ENCODE measurements at regions not wholly inside any gene's neighbourhood (a gene's known extent, or its start where the extent isn't known, plus 50 kb on each side); places are given as distances from the start of the nearest gene placed in this dataset.

- Histone ChIP-seq H3K4me3 (no peak overlapping the region), H3K27ac (ENCODE audit: low read depth in 1 of 2, low read length in 1 of 2) (no peak overlapping the region), H3K9me3 (ENCODE audit: control insufficient read depth in 4 of 4, insufficient read depth in 3 of 4, low read length in 3 of 4) (no peaks in the 10 kb centered on the region), H3K4me1 (ENCODE audit: control insufficient read depth in 5 of 5, insufficient read depth in 5 of 5, low read length in 5 of 5) (no peaks in the 10 kb centered on the region), H3K36me3 (ENCODE audit: control insufficient read depth in 4 of 4, insufficient read depth in 4 of 4, low read length in 4 of 4) (no peaks in the 10 kb centered on the region), H3K9ac (ENCODE audit: insufficient read depth in 1 of 2, low read length in 2 of 2) (no peak overlapping the region), H3K27me3 (ENCODE audit: control insufficient read depth in 3 of 3, insufficient read depth in 3 of 3, low read length in 2 of 3) (no peaks in the 10 kb centered on the region)
- DNase-seq = no peak
- WGBS, 2 donors = 75 to 77% methylated on average over 3 of the region's 3 CpGs
- TF ChIP-seq, protein P1, sequence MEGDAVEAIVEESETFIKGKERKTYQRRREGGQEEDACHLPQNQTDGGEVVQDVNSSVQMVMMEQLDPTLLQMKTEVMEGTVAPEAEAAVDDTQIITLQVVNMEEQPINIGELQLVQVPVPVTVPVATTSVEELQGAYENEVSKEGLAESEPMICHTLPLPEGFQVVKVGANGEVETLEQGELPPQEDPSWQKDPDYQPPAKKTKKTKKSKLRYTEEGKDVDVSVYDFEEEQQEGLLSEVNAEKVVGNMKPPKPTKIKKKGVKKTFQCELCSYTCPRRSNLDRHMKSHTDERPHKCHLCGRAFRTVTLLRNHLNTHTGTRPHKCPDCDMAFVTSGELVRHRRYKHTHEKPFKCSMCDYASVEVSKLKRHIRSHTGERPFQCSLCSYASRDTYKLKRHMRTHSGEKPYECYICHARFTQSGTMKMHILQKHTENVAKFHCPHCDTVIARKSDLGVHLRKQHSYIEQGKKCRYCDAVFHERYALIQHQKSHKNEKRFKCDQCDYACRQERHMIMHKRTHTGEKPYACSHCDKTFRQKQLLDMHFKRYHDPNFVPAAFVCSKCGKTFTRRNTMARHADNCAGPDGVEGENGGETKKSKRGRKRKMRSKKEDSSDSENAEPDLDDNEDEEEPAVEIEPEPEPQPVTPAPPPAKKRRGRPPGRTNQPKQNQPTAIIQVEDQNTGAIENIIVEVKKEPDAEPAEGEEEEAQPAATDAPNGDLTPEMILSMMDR (IDR thresholded peaks at IDR 0.05; ENCODE audit: control extremely low read depth, extremely low read depth) = no peak
- no peak for ATAC-seq (ENCODE audit: insufficient read depth, low FRiP score)
Measured at GRCh38 chr2:210842896-210843295, 286.5 kb downstream of the CPS1 start.

- Histone ChIP-seq H3K4me1 (ENCODE audit: control insufficient read depth in 5 of 5, insufficient read depth in 5 of 5, low read length in 5 of 5) (no peaks in the 10 kb centered on the region), H3K9me3 (ENCODE audit: control insufficient read depth in 4 of 4, insufficient read depth in 3 of 4, low read length in 3 of 4) (no peaks in the 10 kb centered on the region), H3K9ac (ENCODE audit: insufficient read depth in 1 of 2, low read length in 2 of 2) (no peak overlapping the region), H3K36me3 (ENCODE audit: control insufficient read depth in 4 of 4, insufficient read depth in 4 of 4, low read length in 4 of 4) (no peaks in the 10 kb centered on the region), H3K4me3 (no peak overlapping the region), H3K27ac (ENCODE audit: low read depth in 1 of 2, low read length in 1 of 2) (no peak overlapping the region), H3K27me3 (ENCODE audit: control insufficient read depth in 3 of 3, insufficient read depth in 3 of 3, low read length in 2 of 3) (no peaks in the 10 kb centered on the region)
- ATAC-seq (ENCODE audit: insufficient read depth, low FRiP score) (no peak), DNase-seq (no peak)
- WGBS, 2 donors = 77 to 81% methylated on average over 1 of the region's 1 CpG
- TF ChIP-seq, protein P1 (IDR thresholded peaks at IDR 0.05; ENCODE audit: control extremely low read depth, extremely low read depth) = no peak
Measured at GRCh38 chr2:210844016-210844415, 287.6 kb downstream of the CPS1 start.

DNA sequence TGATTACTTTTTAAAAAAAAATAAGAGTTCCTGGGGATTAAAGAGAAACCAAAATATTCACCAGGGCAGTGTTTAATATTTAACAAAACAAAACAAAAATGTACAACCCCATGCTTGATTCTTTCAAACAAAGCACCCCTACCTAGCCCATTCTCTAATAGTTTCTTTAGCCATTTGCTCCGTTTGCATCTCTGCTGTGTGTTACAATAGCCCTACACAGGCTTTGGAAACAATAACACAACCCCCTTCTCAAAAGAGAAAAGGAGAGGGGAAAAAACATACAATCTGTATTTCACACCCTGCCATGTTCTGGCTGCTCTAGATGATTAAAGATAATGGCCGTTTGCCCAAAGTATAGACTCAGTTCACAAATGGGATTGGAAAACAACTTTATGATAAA lies 302.9 kb downstream of the CPS1 start:
- no peak for ATAC-seq (ENCODE audit: insufficient read depth, low FRiP score)
- no peaks in the 10 kb centered on the region for H3K9me3 ChIP-seq (ENCODE audit: control insufficient read depth in 4 of 4, insufficient read depth in 3 of 4, low read length in 3 of 4)
- no peaks in the 10 kb centered on the region for H3K27me3 ChIP-seq (ENCODE audit: control insufficient read depth in 3 of 3, insufficient read depth in 3 of 3, low read length in 2 of 3)
- H3K4me3 ChIP-seq = no peak overlapping the region
- no peak overlapping the region for H3K27ac ChIP-seq (ENCODE audit: low read depth in 1 of 2, low read length in 1 of 2)
- 32 to 53% methylated on average over 2 of the region's 2 CpGs for WGBS, 2 donors
- DNase-seq = no peak
- H3K4me1 ChIP-seq (ENCODE audit: control insufficient read depth in 5 of 5, insufficient read depth in 5 of 5, low read length in 5 of 5) = no peaks in the 10 kb centered on the region
- TF ChIP-seq, protein P1 (IDR thresholded peaks at IDR 0.05; ENCODE audit: control extremely low read depth, extremely low read depth) = no peak
- H3K9ac ChIP-seq (ENCODE audit: insufficient read depth in 1 of 2, low read length in 2 of 2) = no peak overlapping the region
- no peaks in the 10 kb centered on the region for H3K36me3 ChIP-seq (ENCODE audit: control insufficient read depth in 4 of 4, insufficient read depth in 4 of 4, low read length in 4 of 4)

DNA sequence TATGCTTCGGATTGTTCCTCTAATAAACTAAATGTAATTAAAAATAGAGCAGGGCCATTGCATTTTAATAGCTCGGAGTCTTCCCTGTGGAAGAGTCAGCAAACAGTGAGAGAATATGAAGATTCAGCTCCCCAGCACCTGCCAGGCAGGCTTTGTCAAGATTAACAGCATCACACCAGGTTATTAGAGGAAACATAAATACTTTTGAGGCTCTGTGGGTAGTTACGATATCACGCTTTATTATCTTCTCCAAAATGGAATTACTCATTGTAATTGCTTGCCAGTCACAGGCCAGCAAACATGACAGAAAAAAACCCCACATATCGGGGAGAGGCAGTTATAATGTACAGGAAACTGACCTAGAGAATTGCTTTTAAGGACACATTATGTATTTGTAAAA lies 303.9 kb downstream of the CPS1 start:
- Histone ChIP-seq H3K9ac (ENCODE audit: insufficient read depth in 1 of 2, low read length in 2 of 2) (no peak overlapping the region), H3K4me1 (ENCODE audit: control insufficient read depth in 5 of 5, insufficient read depth in 5 of 5, low read length in 5 of 5) (no peaks in the 10 kb centered on the region), H3K27ac (ENCODE audit: low read depth in 1 of 2, low read length in 1 of 2) (no peak overlapping the region), H3K27me3 (ENCODE audit: control insufficient read depth in 3 of 3, insufficient read depth in 3 of 3, low read length in 2 of 3) (no peaks in the 10 kb centered on the region), H3K4me3 (no peak overlapping the region), H3K9me3 (ENCODE audit: control insufficient read depth in 4 of 4, insufficient read depth in 3 of 4, low read length in 3 of 4) (no peaks in the 10 kb centered on the region), H3K36me3 (ENCODE audit: control insufficient read depth in 4 of 4, insufficient read depth in 4 of 4, low read length in 4 of 4) (no peaks in the 10 kb centered on the region)
- ATAC-seq (ENCODE audit: insufficient read depth, low FRiP score) (no peak), DNase-seq (no peak)
- WGBS, 2 donors = 69 to 70% methylated on average over 5 of the region's 5 CpGs
- TF ChIP-seq, protein P1 (IDR thresholded peaks at IDR 0.05; ENCODE audit: control extremely low read depth, extremely low read depth) = no peak
